ENCODE measurements at regions not wholly inside any gene's neighbourhood (a gene's known extent, or its start where the extent isn't known, plus 50 kb on each side); places are given as distances from the start of the nearest gene placed in this dataset.

DNA sequence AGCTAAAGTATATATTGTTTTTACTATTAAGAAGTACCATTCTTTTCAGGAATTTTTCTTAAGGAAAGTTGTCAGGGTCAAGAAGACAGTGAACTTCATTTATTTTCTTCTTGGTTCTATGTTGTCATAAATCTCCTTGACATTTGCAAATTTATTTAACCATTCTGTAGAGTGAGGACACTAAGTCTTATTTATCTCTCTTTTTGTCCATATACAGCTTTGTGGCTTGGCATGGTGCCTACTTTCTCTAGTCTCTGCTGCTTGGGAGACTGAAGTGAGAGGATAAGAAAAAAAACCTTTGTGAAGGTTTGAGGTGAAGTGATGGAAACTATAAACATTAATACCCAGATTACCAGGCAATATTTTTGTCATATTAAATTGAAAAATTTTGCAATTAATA, 1389.4 kb downstream of the SUCLG1 start:
- POLR2A ChIA-PET = no interaction called here
- intact Hi-C loops (cut with micrococcal nuclease; ENCODE audit: unreplicated experiment) = no loop called here
- ATAC-seq = no peak

DNA sequence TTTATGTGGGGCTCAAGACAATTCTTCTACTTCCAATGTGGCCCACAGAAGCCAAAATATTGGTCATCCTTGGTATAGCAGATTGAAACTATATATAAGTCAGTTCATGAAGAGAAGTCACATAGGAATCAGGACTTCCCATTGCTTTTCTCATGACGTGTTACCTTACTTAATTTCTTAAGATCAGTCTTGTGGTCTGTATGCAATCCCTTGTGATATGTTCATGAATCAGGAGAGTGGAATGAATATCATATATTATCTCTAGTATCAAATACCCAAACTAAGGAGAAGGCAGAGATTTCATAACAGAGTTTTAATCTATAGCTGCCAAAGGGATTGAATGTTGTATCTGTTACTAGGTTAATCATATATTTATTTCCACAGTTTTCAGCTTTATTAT, 1390.4 kb downstream of the SUCLG1 start:
- no peak for FAIRE-seq
- no peaks in the 10 kb centered on the region for H3K4me1 ChIP-seq (ENCODE audit: control insufficient read depth, insufficient read depth, low read length)
- POLR2A ChIA-PET = no interaction called here
- no peak overlapping the region for H2AFZ ChIP-seq (ENCODE audit: control insufficient read depth, low read depth, low read length)
- no peak overlapping the region for H3K9ac ChIP-seq (ENCODE audit: control insufficient read depth, insufficient read depth, low read length)
- 0% methylated on average over 1 of the region's 1 CpG for WGBS (ENCODE audit: insufficient coverage, insufficient replicate concordance, low lambda C conversion rate, missing lambda C conversion rate)
- no peaks in the 10 kb centered on the region for H3K36me3 ChIP-seq (ENCODE audit: control insufficient read depth in 2 of 2, insufficient read depth in 2 of 2, low read length in 1 of 2)
- no peak overlapping the region for H3K4me2 ChIP-seq (ENCODE audit: control insufficient read depth, insufficient read depth)
- H4K20me1 ChIP-seq (ENCODE audit: control insufficient read depth, insufficient read depth) = no peaks in the 10 kb centered on the region
- no peak overlapping the region for H3K4me3 ChIP-seq
- CTCF ChIA-PET = no interaction called here
- no peak overlapping the region for H3K27ac ChIP-seq (ENCODE audit: control insufficient read depth, insufficient read depth)
- SMC1A ChIA-PET (ENCODE audit: uncharacterized antibody, unreplicated experiment) = no interaction called here
- DNase-seq (ENCODE audit: low read depth, low spot score) = no peak
- H3K9me3 ChIP-seq (replicated peaks; ENCODE audit: control insufficient read depth, insufficient read depth, low read length) = no peaks in the 10 kb centered on the region
- H3K79me2 ChIP-seq (ENCODE audit: control insufficient read depth, insufficient read depth, low read length) = no peaks in the 10 kb centered on the region
- intact Hi-C loops (cut with micrococcal nuclease; ENCODE audit: unreplicated experiment) = no loop called here
- H3K27me3 ChIP-seq (replicated peaks in 1 of 2; ENCODE audit: control insufficient read depth in 2 of 2, insufficient read depth in 2 of 2, low read length in 1 of 2) = no peaks in the 10 kb centered on the region
- ATAC-seq = no peak
- BruUV-seq (replicated peaks) = no TSS peak
- in situ Hi-C loops (cut with MboI) = no loop called here
- RAD21 ChIA-PET (ENCODE audit: unreplicated experiment) = no interaction called here
- TF ChIP-seq BCL11A (IDR thresholded peaks at IDR 0.05; ENCODE audit: low read depth, low read length) (no peak), KLF5 (IDR thresholded peaks at IDR 0.05; ENCODE audit: partially characterized antibody) (no peak), ETV6 (conservative IDR thresholded peaks at IDR 0.05 in 1 of 2, IDR thresholded peaks at IDR 0.05 in 1 of 2; ENCODE audit: borderline replicate concordance in 1 of 2, low read depth in 1 of 2) (no peak), CHD2 (IDR thresholded peaks at IDR 0.05; ENCODE audit: borderline replicate concordance, low read depth, low read length) (no peak), NR2F1 (conservative IDR thresholded peaks at IDR 0.05) (no peak), ZBED1 (IDR thresholded peaks at IDR 0.05; ENCODE audit: borderline replicate concordance) (no peak), NFYB (IDR thresholded peaks at IDR 0.05; ENCODE audit: insufficient read depth, low read depth, low read length) (no peak), ASH2L (IDR thresholded peaks at IDR 0.05; ENCODE audit: borderline replicate concordance, low read depth) (no peak)
- TF ChIP-seq, protein P1, sequence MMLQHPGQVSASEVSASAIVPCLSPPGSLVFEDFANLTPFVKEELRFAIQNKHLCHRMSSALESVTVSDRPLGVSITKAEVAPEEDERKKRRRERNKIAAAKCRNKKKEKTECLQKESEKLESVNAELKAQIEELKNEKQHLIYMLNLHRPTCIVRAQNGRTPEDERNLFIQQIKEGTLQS (IDR thresholded peaks at IDR 0.05; ENCODE audit: borderline replicate concordance, extremely low read depth, low read depth, low read length) = no peak
- TF ChIP-seq, protein P2, sequence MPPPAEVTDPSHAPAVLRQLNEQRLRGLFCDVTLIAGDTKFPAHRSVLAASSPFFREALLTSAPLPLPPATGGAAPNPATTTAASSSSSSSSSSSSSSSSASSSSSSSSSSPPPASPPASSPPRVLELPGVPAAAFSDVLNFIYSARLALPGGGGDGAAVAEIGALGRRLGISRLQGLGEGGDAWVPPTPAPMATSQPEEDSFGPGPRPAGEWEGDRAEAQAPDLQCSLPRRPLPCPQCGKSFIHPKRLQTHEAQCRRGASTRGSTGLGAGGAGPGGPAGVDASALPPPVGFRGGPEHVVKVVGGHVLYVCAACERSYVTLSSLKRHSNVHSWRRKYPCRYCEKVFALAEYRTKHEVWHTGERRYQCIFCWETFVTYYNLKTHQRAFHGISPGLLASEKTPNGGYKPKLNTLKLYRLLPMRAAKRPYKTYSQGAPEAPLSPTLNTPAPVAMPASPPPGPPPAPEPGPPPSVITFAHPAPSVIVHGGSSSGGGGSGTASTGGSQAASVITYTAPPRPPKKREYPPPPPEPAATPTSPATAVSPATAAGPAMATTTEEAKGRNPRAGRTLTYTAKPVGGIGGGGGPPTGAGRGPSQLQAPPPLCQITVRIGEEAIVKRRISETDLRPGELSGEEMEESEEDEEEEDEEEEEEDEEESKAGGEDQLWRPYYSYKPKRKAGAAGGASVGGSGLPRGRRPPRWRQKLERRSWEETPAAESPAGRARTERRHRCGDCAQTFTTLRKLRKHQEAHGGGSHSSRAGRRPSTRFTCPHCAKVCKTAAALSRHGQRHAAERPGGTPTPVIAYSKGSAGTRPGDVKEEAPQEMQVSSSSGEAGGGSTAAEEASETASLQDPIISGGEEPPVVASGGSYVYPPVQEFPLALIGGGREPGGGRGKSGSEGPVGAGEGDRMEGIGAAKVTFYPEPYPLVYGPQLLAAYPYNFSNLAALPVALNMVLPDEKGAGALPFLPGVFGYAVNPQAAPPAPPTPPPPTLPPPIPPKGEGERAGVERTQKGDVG (CRISPR knock-in tag; IDR thresholded peaks at IDR 0.05) = no peak

More for the DNA sequence above, 1389.4 kb downstream of the SUCLG1 start:
- CTCF ChIA-PET = no interaction called here
- TF ChIP-seq SP1 (IDR thresholded peaks at IDR 0.05; ENCODE audit: low read depth, low read length) (no peak), EGR1 (IDR thresholded peaks at IDR 0.05; ENCODE audit: borderline replicate concordance in 1 of 2, low read depth in 2 of 2, low read length in 2 of 2) (no peak), EZH2 (IDR thresholded peaks at IDR 0.05; ENCODE audit: borderline replicate concordance, control insufficient read depth, low read depth, low read length) (no peak), EP300 (IDR thresholded peaks at IDR 0.05; ENCODE audit: borderline replicate concordance in 1 of 2, control insufficient read depth in 1 of 2, low read depth in 2 of 2, low read length in 2 of 2) (no peak), MYB (IDR thresholded peaks at IDR 0.05; ENCODE audit: borderline replicate concordance, low read depth, low read length) (no peak), RFX5 (IDR thresholded peaks at IDR 0.05; ENCODE audit: low read depth, low read length) (no peak), BRCA1 (IDR thresholded peaks at IDR 0.05; ENCODE audit: low read depth, low read length) (no peak), IKZF2 (IDR thresholded peaks at IDR 0.05) (no peak), IKZF1 (conservative IDR thresholded peaks at IDR 0.05) (no peak), POU2F2 (IDR thresholded peaks at IDR 0.05; ENCODE audit: borderline replicate concordance, low read depth, low read length) (no peak), CHD4 (IDR thresholded peaks at IDR 0.05) (no peak), BHLHE40 (IDR thresholded peaks at IDR 0.05; ENCODE audit: borderline replicate concordance in 1 of 2, low read depth in 2 of 2, low read length in 1 of 2) (no peak), TAF1 (IDR thresholded peaks at IDR 0.05; ENCODE audit: borderline replicate concordance, low read depth, low read length) (no peak)
- H3K4me1 ChIP-seq (ENCODE audit: control insufficient read depth, insufficient read depth, low read length) = no peaks in the 10 kb centered on the region
- no peak for FAIRE-seq
- no peak for DNase-seq (ENCODE audit: low read depth, low spot score)
- H3K27ac ChIP-seq (ENCODE audit: control insufficient read depth, insufficient read depth) = no peak overlapping the region
- SMC1A ChIA-PET (ENCODE audit: uncharacterized antibody, unreplicated experiment) = no interaction called here
- no peak overlapping the region for H2AFZ ChIP-seq (ENCODE audit: control insufficient read depth, low read depth, low read length)
- no peaks in the 10 kb centered on the region for H3K9me3 ChIP-seq (replicated peaks; ENCODE audit: control insufficient read depth, insufficient read depth, low read length)
- in situ Hi-C loops (cut with MboI) = no loop called here
- no peak overlapping the region for H3K4me2 ChIP-seq (ENCODE audit: control insufficient read depth, insufficient read depth)
- H4K20me1 ChIP-seq (ENCODE audit: control insufficient read depth, insufficient read depth) = no peaks in the 10 kb centered on the region
- H3K9ac ChIP-seq (ENCODE audit: control insufficient read depth, insufficient read depth, low read length) = no peak overlapping the region
- H3K36me3 ChIP-seq (ENCODE audit: control insufficient read depth in 2 of 2, insufficient read depth in 2 of 2, low read length in 1 of 2) = no peaks in the 10 kb centered on the region
- H3K4me3 ChIP-seq = no peak overlapping the region
- BruUV-seq (replicated peaks) = no TSS peak
- no peaks in the 10 kb centered on the region for H3K27me3 ChIP-seq (replicated peaks in 1 of 2; ENCODE audit: control insufficient read depth in 2 of 2, insufficient read depth in 2 of 2, low read length in 1 of 2)
- RAD21 ChIA-PET (ENCODE audit: unreplicated experiment) = no interaction called here
- no peaks in the 10 kb centered on the region for H3K79me2 ChIP-seq (ENCODE audit: control insufficient read depth, insufficient read depth, low read length)
